PC-3 (cell line): ENCODE measurements at regions not wholly inside any gene's neighbourhood (a gene's known extent, or its start where the extent isn't known, plus 50 kb on each side); places are given as distances from the start of the nearest gene placed in this dataset.

Experiments used
- ATAC-seq: fragments of 200-7000 bp; cut with Tn5 transposase; 2 replicates; pipeline ENCODE4 v1.9.1; 2020; ENCODE audit warnings: mild to moderate bottlenecking, moderate library complexity
- BruUV-seq: library from RNA; stranded (reverse); fragments of 400-500 nt; replicated peaks from 2 replicates; lab custom pipeline; 2021; lab: Mats Ljungman, UMichigan
- CTCF ChIA-PET: fragments of 300-600 bp; sonication (Branson Sonifier 250); formaldehyde crosslinking; loops from one replicate; lab custom pipeline; 2022; ENCODE audit warnings: antibody characterized with exemption; lab: Charles Lee
- POLR2A ChIA-PET: fragments of 300-600 bp; sonication (Branson Sonifier 250); formaldehyde crosslinking; loops from one replicate; lab custom pipeline; 2022; ENCODE audit warnings: antibody characterized with exemption; ENCODE audit not compliant: unreplicated experiment; lab: Charles Lee
- DNase-seq: peaks from one replicate; pipeline ENCODE4 v3.0.0-alpha.2; 2015
- H2AFZ ChIP-seq: fragments of 300-600 bp; sonication (generic); 2 replicates; pipeline ENCODE4 v1.6.0; 2016; ENCODE audit warnings: antibody characterized with exemption, low read length
- H3F3A ChIP-seq: fragments of 300-600 bp; sonication (generic); one replicate; pipeline ENCODE4 v1.6.0; 2017; ENCODE audit warnings: antibody characterized with exemption, low read length, control low read depth, mild to moderate bottlenecking; ENCODE audit not compliant: unreplicated experiment
- H3K27ac ChIP-seq: fragments of 300-600 bp; sonication (generic); 2 replicates; pipeline ENCODE4 v1.5.1; 2016; ENCODE audit warnings: mild to moderate bottlenecking, low read length
- H3K27me3 ChIP-seq: fragments of 300-600 bp; sonication (generic); 2 replicates; pipeline ENCODE4 v1.6.1; 2016; ENCODE audit warnings: low read length, mixed read lengths
- H3K36me3 ChIP-seq: fragments of 300-600 bp; sonication (generic); 2 replicates; pipeline ENCODE4 v1.6.1; 2016; ENCODE audit warnings: low read depth, mixed run types, low read length, mixed read lengths
- H3K4me1 ChIP-seq: fragments of 300-600 bp; sonication (generic); 2 replicates; pipeline ENCODE4 v1.5.1; 2016; ENCODE audit warnings: low read length; ENCODE audit not compliant: insufficient read depth
- H3K4me2 ChIP-seq: fragments of 300-600 bp; sonication (generic); 2 replicates; pipeline ENCODE4 v1.6.0; 2016; ENCODE audit warnings: low read length
- H3K4me3 ChIP-seq: fragments of 300-600 bp; sonication (generic); 2 replicates; pipeline ENCODE4 v1.5.1; 2016; ENCODE audit warnings: mild to moderate bottlenecking, low read length, mixed read lengths
- H3K79me2 ChIP-seq: fragments of 300-600 bp; sonication (generic); 2 replicates; pipeline ENCODE4 v1.6.1; 2017; ENCODE audit warnings: low read length, mixed read lengths
- H3K9ac ChIP-seq: fragments of 300-600 bp; sonication (generic); 2 replicates; pipeline ENCODE4 v1.6.0; 2016; ENCODE audit warnings: mild to moderate bottlenecking, low read length
- H3K9me2 ChIP-seq: fragments of 300-600 bp; sonication (generic); replicated peaks from 2 replicates; pipeline ENCODE4 v1.6.1; 2016; ENCODE audit warnings: mixed run types, low read length, mixed read lengths
- H3K9me3 ChIP-seq: fragments of 300-600 bp; sonication (generic); 2 replicates; pipeline ENCODE4 v1.6.1; 2016; ENCODE audit warnings: low read length, mixed read lengths
- H4K20me1 ChIP-seq: fragments of 300-600 bp; sonication (generic); 2 replicates; pipeline ENCODE4 v1.6.1; 2016; ENCODE audit warnings: low read length, mixed read lengths
- CTCF ChIP-seq: fragments of 300-600 bp; sonication (generic); conservative IDR thresholded peaks from 2 replicates; pipeline ENCODE4 v1.5.1; 2017; ENCODE audit warnings: antibody characterized with exemption, low read depth, mild to moderate bottlenecking, low read length
- EZH2 ChIP-seq: fragments of 300-600 bp; sonication (generic); IDR thresholded peaks from one replicate; pipeline ENCODE4 v1.6.1; 2017; ENCODE audit warnings: antibody characterized with exemption, mild to moderate bottlenecking, low read length; ENCODE audit not compliant: unreplicated experiment
- EZH2phosphoT487 ChIP-seq: fragments of 300-600 bp; sonication (generic); IDR thresholded peaks from 2 replicates; pipeline ENCODE4 v1.6.1; 2018; ENCODE audit warnings: mild to moderate bottlenecking, antibody characterized with exemption, low read length, borderline replicate concordance
- intact Hi-C: fragments of 100-400 bp; cut with micrococcal nuclease; formaldehyde crosslinking; loops from 2 replicates; pipeline ENCODE4 v1.9.0; 2023

- POLR2A ChIA-PET, result no interaction called here
- Histone ChIP-seq H3K9me2 (no peaks in the 10 kb centered on the region), H4K20me1 (no peaks in the 10 kb centered on the region), H3K4me1 (no peaks in the 10 kb centered on the region), H3K36me3 (no peaks in the 10 kb centered on the region), H3K4me2 (no peak overlapping the region), H3K4me3 (no peak overlapping the region), H3K9me3 (no peaks in the 10 kb centered on the region; the same call in 1 of the 2 replicates), H3K79me2 (no peaks in the 10 kb centered on the region), H3K27me3 (peaks cover 4% of the 10 kb centered on the region; the same call in 1 of the 2 replicates), H3F3A (no peaks in the 10 kb centered on the region), H3K9ac (no peak overlapping the region), H2AFZ (no peak overlapping the region), H3K27ac (no peak overlapping the region)
- DNase-seq, result no peak
- TF ChIP-seq EZH2phosphoT487, result no peak
- no peak for TF ChIP-seq EZH2
- no peak for TF ChIP-seq CTCF
- no peak for ATAC-seq
- no TSS peak for BruUV-seq
- intact Hi-C loops, result no loop called here
- CTCF ChIA-PET, result no interaction called here
Observed at GRCh38 chr11:112735470-112735869, 225.8 kb upstream of the NCAM1 start.

GRCh38 chr11:112744041-112744440, 217.2 kb upstream of the NCAM1 start:
- no peaks in the 10 kb centered on the region for H4K20me1 ChIP-seq
- no peak overlapping the region for H3K9ac ChIP-seq
- H3K27ac ChIP-seq, result no peak overlapping the region
- no peaks in the 10 kb centered on the region for H3K79me2 ChIP-seq
- ChIA-PET CTCF (no interaction called here), POLR2A (no interaction called here)
- no peaks in the 10 kb centered on the region for H3K36me3 ChIP-seq
- no TSS peak for BruUV-seq
- H3K4me3 ChIP-seq, result no peak overlapping the region
- ATAC-seq, result no peak
- no peaks in the 10 kb centered on the region for H3F3A ChIP-seq
- intact Hi-C loops, result no loop called here
- H3K9me3 ChIP-seq, result no peaks in the 10 kb centered on the region; the same call in 1 of the 2 replicates
- no peak for DNase-seq
- peaks cover 26% of the 10 kb centered on the region; the same call in 1 of the 2 replicates for H3K27me3 ChIP-seq
- TF ChIP-seq EZH2 (no peak), CTCF (no peak), EZH2phosphoT487 (no peak)
- H3K4me1 ChIP-seq, result no peaks in the 10 kb centered on the region
- no peak overlapping the region for H3K4me2 ChIP-seq
- no peak overlapping the region for H2AFZ ChIP-seq
- H3K9me2 ChIP-seq, result no peaks in the 10 kb centered on the region

GRCh38 chr11:112745973-112746372, 215.2 kb upstream of the NCAM1 start:
- Histone ChIP-seq H3K9ac (no peak overlapping the region), H3K27me3 (peaks cover 35% of the 10 kb centered on the region; the same call in 1 of the 2 replicates), H3K9me3 (no peaks in the 10 kb centered on the region), H4K20me1 (no peaks in the 10 kb centered on the region), H3K27ac (no peak overlapping the region), H3K36me3 (no peaks in the 10 kb centered on the region), H2AFZ (no peak overlapping the region), H3K4me1 (no peaks in the 10 kb centered on the region), H3K9me2 (no peaks in the 10 kb centered on the region), H3F3A (no peaks in the 10 kb centered on the region), H3K79me2 (no peaks in the 10 kb centered on the region), H3K4me3 (no peak overlapping the region), H3K4me2 (no peak overlapping the region)
- DNase-seq (no peak), ATAC-seq (no peak)
- BruUV-seq, result no TSS peak
- TF ChIP-seq CTCF (no peak), EZH2 (no peak), EZH2phosphoT487 (no peak)
- intact Hi-C loops, result no loop called here
- CTCF ChIA-PET, result no interaction called here
- POLR2A ChIA-PET, result no interaction called here
